GM21786 (cell line): ENCODE measurements at regions not wholly inside any gene's neighbourhood (a gene's known extent, or its start where the extent isn't known, plus 50 kb on each side); places are given as distances from the start of the nearest gene placed in this dataset.
"Not testable (repeated sequence)": the region's sequence is repeated elsewhere in the genome, so short reads cannot be mapped to it uniquely, and the experiment has no call there.

Experiments
- ATAC-seq: cut with Tn5 transposase; IDR thresholded peaks from one replicate; pipeline ENCODE4 v1.9.1; 2021; ENCODE audit not compliant: unreplicated experiment

DNA sequence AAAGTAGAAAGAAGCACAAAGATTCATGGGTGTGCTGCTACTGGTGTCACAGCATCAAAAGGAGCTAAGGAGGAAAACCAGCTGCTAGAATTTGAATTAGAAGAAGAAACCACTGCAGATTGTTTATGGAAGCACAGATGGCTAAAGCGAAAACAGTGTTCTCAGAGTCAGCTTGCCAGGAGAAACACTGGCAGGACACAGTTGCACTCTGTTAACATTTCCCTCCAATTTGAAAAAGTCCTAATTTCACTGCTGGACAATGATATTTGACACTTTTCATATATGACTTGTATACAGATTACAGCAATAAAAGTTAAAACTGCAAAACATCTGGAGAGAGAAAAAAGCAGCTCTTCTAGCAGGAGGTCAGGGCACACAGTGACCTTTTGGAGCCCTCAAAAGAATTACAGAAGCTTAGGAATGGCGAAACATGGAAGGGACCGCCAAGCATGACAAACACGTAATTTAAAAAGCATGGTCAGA lies 314.5 kb downstream of the COL12A1 start:
- ATAC-seq: no peak

DNA sequence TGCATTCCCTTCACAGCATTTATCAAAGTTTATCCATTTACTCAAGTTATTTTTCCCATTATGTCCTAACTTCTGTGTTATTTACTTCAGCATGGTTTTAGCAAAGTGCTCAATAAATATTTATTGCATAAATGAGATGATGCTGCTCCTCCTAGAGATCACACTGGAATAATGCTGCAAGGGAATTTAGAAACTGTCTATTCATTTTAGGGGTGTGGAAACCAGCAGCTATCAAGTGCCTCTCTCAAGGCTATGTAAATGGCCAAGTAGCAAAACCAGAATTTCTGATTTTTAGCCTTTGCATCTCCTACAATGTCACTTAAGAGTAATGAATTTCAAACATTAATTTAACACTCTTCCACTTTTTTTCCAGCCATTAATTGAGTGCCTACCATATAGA lies 316.2 kb downstream of the COL12A1 start:
- no peak for ATAC-seq

- not testable (repeated sequence) for ATAC-seq
Observed at GRCh38 chr6:74888741-74889140, 317.1 kb downstream of the COL12A1 start.

DNA sequence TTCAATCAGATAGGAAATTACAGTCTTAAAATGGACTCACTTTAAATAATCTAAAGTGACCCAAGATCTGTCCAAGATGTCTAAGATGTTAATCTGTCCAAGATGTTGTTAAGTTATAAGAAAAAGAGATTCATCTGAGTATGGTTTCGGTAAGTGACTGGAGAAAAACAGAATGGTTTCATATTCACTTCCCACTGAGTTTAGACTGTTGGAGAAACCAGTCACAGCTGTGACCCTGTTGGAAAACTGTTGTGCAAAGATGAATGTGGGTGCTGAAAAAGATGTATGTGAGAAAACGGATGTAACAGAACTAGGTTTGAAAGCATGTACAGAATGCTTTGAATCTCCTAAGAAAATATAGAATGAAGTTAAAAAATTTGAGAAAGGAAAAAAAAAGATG lies 325.9 kb downstream of the COL12A1 start:
- no peak for ATAC-seq

- no peak for ATAC-seq
Observed at GRCh38 chr6:74879234-74879633, 326.6 kb downstream of the COL12A1 start.

DNA sequence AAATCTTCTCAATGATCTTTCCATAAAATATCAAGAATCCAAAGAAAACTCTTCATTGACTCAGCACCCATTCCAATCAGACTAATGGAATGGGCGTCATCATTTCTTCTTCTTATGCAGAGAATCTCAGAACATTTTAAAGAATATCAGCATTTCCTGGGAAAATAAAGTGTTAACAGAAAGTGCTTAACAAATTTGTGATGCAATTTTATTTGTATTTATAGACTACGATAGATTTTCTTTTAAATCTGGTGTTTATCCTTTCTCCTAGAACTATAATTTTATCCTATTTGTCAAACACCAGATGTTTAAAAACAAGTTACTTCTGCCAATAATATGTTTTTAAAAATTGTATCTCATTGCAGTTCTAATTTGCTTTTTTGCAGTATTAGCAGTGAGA lies 330.7 kb downstream of the COL12A1 start:
- ATAC-seq: no peak

DNA sequence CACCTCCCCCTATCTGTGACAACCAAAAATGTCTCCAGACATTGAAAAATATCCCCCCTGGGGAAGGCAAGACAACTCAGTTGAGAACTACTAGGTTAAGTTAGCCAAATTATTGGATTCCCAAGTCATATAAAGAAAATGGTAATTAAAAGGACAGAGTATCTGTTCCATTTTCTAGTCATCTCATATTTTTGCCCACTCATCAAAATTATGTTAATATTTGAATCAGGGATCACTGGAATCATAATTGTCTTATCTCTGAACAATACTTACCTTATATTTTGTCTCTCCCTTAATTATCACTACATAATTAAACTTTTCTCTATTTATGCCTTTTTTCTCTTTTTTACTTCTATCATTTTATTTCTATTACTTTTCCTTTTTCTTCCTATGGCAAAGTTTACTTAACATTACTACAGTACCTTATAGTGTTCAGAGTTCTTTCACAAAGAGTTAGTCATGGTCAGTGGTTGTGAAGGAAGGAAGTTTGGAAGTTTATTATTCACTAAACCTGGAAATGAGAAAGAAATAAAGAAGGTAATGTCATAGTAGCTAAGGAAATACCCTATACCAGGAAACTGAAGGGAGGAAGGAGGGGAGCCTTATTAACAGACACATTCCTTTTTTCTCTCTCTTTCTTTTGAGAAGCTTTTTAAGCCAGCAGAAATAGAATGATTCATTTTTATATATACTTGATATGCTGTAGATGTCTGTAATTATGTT lies 332.9 kb downstream of the COL12A1 start:
- no peak for ATAC-seq

GRCh38 chr6:74871757-74872156 lies 334.1 kb downstream of the COL12A1 start:
- ATAC-seq: no peak

DNA sequence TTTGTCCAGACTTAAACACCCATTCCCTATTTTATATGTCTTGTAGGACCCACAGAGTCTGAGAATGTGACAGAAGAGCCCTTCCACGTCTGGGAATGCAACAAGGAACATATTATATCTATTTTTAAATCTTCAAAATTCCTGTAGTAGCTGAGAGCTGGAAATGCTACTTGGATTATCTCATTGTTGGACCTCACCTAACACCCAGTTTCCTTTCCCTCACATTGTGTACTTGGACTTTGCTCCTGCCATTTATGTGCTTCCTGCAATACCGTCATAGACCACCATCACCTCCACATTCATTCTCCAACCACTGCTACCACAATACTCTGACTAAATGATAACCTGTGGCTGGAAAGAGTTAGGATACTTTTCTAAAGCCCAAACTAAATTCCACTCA lies 335.4 kb downstream of the COL12A1 start:
- no peak for ATAC-seq

GRCh38 chr6:74867291-74867690 lies 338.6 kb downstream of the COL12A1 start:
- no peak for ATAC-seq

DNA sequence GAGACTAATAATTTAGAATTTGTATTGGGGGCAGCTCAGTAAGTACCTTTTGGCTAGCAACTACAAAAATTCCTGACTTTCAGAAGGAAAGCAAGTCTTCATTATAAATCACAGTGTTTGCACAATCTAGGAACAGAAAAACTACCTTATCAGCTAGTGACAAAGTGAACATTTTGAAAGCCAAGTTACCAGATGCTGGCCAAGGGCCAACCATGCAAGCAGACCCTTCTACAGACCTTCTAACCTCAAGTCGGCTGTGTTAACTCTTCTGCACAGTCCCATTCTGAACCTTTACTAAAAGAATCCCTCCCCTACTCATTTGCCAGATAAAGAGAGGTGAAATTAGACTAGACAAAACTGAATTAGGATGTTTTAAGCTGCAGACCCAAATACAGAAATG lies 341.9 kb downstream of the COL12A1 start:
- no peak for ATAC-seq

- no peak for ATAC-seq
Observed at GRCh38 chr6:74860456-74860855, 345.4 kb downstream of the COL12A1 start.

DNA sequence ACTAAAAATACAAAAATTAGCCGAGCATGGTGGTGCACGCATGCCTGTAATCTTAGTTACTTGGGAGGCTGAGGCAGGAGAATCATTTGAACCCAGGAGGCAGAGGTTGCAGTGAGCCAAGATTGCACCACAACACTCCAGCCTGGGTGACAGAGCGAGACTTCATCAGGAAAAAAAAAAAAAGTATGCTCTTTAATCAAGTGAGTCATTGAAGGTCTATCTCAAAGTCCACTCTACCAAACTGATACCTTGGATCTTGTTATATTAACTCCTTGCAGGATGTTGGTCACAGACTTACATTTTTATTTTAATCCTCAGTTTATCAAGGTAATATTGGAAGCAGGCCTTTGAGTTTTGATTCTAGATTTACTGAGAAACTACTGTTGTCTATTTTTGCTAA lies 348.7 kb downstream of the COL12A1 start:
- no peak for ATAC-seq

DNA sequence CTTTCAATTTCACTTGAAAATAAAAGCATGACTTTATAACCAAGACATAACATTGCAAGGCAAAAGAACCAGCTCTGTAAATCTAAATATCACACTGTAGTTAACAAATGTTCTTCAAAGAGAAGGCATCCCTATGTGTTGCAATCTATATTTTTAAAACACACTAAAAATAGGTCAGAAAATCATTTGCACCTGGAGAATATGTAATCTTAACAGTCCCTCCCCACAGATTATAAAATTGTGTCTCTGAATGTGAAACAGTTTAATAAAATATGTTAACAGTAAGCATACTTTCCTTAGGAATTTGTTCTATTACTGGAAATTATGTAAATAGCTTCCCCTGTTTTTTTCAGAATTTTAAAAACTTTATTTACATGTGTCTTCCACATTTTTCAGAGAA lies 351.9 kb downstream of the COL12A1 start:
- ATAC-seq: no peak

GRCh38 chr6:74851596-74851995 lies 354.3 kb downstream of the COL12A1 start:
- ATAC-seq: no peak

GRCh38 chr6:74840953-74841352 lies 364.9 kb downstream of the COL12A1 start:
- no peak for ATAC-seq

DNA sequence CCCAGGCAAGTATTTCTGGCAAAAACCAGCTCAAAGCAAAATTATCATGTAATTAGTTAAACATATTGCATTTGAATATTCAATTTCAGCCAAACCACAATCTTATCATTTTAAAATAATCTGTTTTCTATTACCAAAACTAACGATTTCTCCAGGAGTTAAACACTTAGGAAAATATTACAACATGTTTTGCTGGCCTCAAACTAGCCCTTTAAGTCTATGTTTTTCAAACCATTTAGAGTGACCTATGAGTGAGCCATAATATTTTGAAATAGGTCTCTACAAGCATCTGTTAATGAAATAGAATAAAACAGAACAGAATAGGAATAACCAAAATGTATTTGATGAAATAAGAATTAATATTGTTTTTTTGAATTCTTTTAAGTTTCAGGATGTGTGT lies 370.9 kb downstream of the COL12A1 start:
- ATAC-seq: no peak

GRCh38 chr6:74826263-74826662 lies 379.6 kb downstream of the COL12A1 start:
- ATAC-seq: no peak

DNA sequence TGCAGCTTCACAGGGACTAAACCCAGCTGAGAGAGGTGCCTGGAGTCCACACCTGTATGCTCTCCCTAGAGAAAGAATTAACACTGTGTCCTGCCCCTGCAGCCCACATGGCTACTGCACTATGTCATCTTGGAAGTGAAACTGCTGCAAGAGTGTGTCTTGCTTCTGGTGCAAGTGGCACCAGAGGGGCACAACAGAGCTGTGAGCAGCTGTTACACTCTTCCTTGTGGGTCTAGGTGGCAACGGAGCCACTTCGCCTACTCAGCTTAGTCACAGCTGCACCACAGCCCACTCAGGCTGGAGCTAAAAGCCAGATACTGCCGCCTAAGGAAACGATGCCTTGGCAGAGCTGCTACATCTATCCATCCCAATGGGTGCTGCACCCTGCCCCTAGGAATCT lies 391.4 kb downstream of the COL12A1 start:
- no peak for ATAC-seq

DNA sequence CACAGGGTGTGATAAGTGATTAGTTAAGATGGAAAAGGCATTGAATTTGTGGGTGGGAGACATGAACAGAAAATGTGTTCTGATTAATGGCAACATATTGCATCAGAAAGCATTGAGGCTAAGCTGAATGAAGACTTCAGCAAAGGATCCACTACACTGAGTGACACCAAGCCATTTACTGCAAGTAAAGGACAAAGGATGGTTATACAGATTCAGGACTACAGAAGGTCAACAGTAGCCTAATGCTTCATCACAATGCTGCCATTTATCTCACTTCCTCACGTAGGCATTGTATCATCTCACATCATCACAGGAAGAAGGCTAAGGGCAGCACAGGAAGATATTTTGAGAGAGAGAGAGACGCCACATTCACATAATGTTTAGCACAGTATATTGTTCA lies 398.2 kb downstream of the COL12A1 start:
- ATAC-seq: no peak

- ATAC-seq: no peak
Observed at GRCh38 chr6:74805916-74806696, 399.7 kb downstream of the COL12A1 start.

DNA sequence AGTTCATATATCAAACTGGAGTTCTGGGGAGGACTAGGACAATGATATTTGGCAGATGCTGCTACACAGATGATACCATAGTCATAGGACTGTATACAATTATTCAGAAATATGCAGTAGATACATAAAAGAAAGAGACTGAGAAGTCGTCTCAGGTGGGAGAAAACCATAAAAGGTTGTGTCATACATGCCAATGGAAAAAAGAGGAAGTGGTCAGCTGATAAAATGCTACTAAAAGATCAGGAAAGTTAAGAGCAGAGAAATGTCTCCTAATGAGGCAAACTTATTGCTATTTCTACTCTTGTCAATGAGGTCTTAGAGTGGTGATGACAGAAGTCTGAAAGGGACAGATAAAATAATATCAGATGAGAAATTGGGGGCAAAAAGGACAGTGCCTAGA lies 407.6 kb downstream of the COL12A1 start:
- ATAC-seq: no peak
